A673 (cell line): ENCODE measurements at regions not wholly inside any gene's neighbourhood (a gene's known extent, or its start where the extent isn't known, plus 50 kb on each side); places are given as distances from the start of the nearest gene placed in this dataset.

ENCODE experiments used
- CTCF ChIP-seq: fragments of 300-800, 200-600 bp; sonication (generic); conservative IDR thresholded peaks from 2 replicates; pipeline ENCODE4 v1.5.1; 2017; ENCODE audit warnings: low read depth, mild to moderate bottlenecking, antibody characterized with exemption, low read length, moderate library complexity, mixed read lengths
- EZH2 ChIP-seq: fragments of 200-600 bp; sonication (generic); IDR thresholded peaks from 2 replicates; pipeline ENCODE4 v1.6.1; 2017; ENCODE audit warnings: borderline replicate concordance, low read depth, mild to moderate bottlenecking, mixed read lengths, antibody characterized with exemption, low read length; ENCODE audit not compliant: poor library complexity, severe bottlenecking

- no peak for TF ChIP-seq CTCF
- TF ChIP-seq EZH2: no peak
Measured at GRCh38 chr10:111261081-111261615, 184.3 kb downstream of the ADRA2A start.
